GM21619 (cell line): ENCODE measurements at regions not wholly inside any gene's neighbourhood (a gene's known extent, or its start where the extent isn't known, plus 50 kb on each side); places are given as distances from the start of the nearest gene placed in this dataset.
"Not testable (repeated sequence)": the region's sequence is repeated elsewhere in the genome, so short reads cannot be mapped to it uniquely, and the experiment has no call there.

Source experiments
- ATAC-seq: cut with Tn5 transposase; IDR thresholded peaks from one replicate; pipeline ENCODE4 v1.9.1; 2021; ENCODE audit not compliant: unreplicated experiment

GRCh38 chr17:15802917-15803316, 70.8 kb downstream of the TBC1D26 start:
- ATAC-seq = not testable (repeated sequence)

- not testable (repeated sequence) for ATAC-seq
These were observed 74.7 kb downstream of the TBC1D26 start for GRCh38 chr17:15806825-15807224.

GRCh38 chr17:15813388-15813787, 81.3 kb downstream of the TBC1D26 start:
- not testable (repeated sequence) for ATAC-seq

GRCh38 chr17:15814003-15814402, 81.9 kb downstream of the TBC1D26 start:
- ATAC-seq = not testable (repeated sequence)

GRCh38 chr17:15817861-15818260, 85.8 kb downstream of the TBC1D26 start:
- not testable (repeated sequence) for ATAC-seq

GRCh38 chr17:15822280-15822679, 90.2 kb downstream of the TBC1D26 start:
- ATAC-seq = not testable (repeated sequence)

- ATAC-seq = peak; percentile 39
These were observed 96.7 kb downstream of the TBC1D26 start for GRCh38 chr17:15828727-15829314.

GRCh38 chr17:15830221-15830620, 98.1 kb downstream of the TBC1D26 start:
- not testable (repeated sequence) for ATAC-seq

GRCh38 chr17:15831182-15831581, 99.1 kb downstream of the TBC1D26 start:
- peak; percentile 85 for ATAC-seq

GRCh38 chr17:15832921-15833480, 100.9 kb downstream of the TBC1D26 start:
- ATAC-seq = not testable (repeated sequence)

- not testable (repeated sequence) for ATAC-seq
These were observed 101.8 kb downstream of the TBC1D26 start for GRCh38 chr17:15833890-15834289.

GRCh38 chr17:15835481-15835880, 103.4 kb downstream of the TBC1D26 start:
- ATAC-seq = not testable (repeated sequence)

GRCh38 chr17:15836249-15836982, 104.3 kb downstream of the TBC1D26 start:
- not testable (repeated sequence) for ATAC-seq

GRCh38 chr17:15836991-15837390, 104.9 kb downstream of the TBC1D26 start:
- ATAC-seq = not testable (repeated sequence)

GRCh38 chr17:15847447-15848229, 97.3 kb upstream of the ADORA2B start:
- ATAC-seq = peak; percentile 69

- not testable (repeated sequence) for ATAC-seq
These were observed 95.9 kb upstream of the ADORA2B start for GRCh38 chr17:15849054-15849453.

- not testable (repeated sequence) for ATAC-seq
These were observed 94.9 kb upstream of the ADORA2B start for GRCh38 chr17:15850071-15850470.

GRCh38 chr17:15850687-15851086, 94.2 kb upstream of the ADORA2B start:
- not testable (repeated sequence) for ATAC-seq

GRCh38 chr17:15852863-15853262, 92.1 kb upstream of the ADORA2B start:
- peak; percentile 61 for ATAC-seq

- not testable (repeated sequence) for ATAC-seq
These were observed 88.7 kb upstream of the ADORA2B start for GRCh38 chr17:15856191-15856590.

- not testable (repeated sequence) for ATAC-seq
These were observed 88.2 kb upstream of the ADORA2B start for GRCh38 chr17:15856745-15857144.
